HL-60 (cell line): ENCODE measurements at regions not wholly inside any gene's neighbourhood (a gene's known extent, or its start where the extent isn't known, plus 50 kb on each side); places are given as distances from the start of the nearest gene placed in this dataset.

Source experiments
- DNase-seq, 2 experiments: peaks; one replicate each; pipeline ENCODE4 v3.0.0-alpha.2; 2010 to 2020; ENCODE audit warnings: low read depth in 1 of 2, low spot score in 1 of 2
- H3K27ac ChIP-seq: fragments of 250-450 bp; sonication (Bioruptor Pico); replicated peaks from 2 replicates; pipeline ENCODE4 v1.5.1; 2020; ENCODE audit warnings: mild to moderate bottlenecking, moderate library complexity
- H3K27me3 ChIP-seq: fragments of 250-450 bp; sonication (Bioruptor Pico); 2 replicates; pipeline ENCODE4 v1.5.1; 2021; ENCODE audit warnings: mild to moderate bottlenecking, moderate library complexity; ENCODE audit not compliant: insufficient read depth, poor library complexity, severe bottlenecking
- H3K4me3 ChIP-seq: replicated peaks from 2 replicates; pipeline ENCODE4 v1.5.1; 2011; ENCODE audit warnings: mild to moderate bottlenecking, control low read depth, low read length; ENCODE audit not compliant: insufficient read depth
- CTCF ChIP-seq: IDR thresholded peaks from one replicate; pipeline ENCODE4 v1.5.1; 2011; ENCODE audit warnings: low read length, control low read depth, inconsistent platforms; ENCODE audit not compliant: insufficient read depth
- GABPA ChIP-seq: IDR thresholded peaks from 2 replicates; pipeline ENCODE4 v1.6.1; 2012; ENCODE audit warnings: low read depth
- POLR2AphosphoS5 ChIP-seq: IDR thresholded peaks from 2 replicates; pipeline ENCODE4 v1.6.1; 2012; ENCODE audit warnings: low read depth
- SPI1 ChIP-seq: IDR thresholded peaks from 2 replicates; pipeline ENCODE4 v1.6.1; 2012; ENCODE audit warnings: low read depth, mild to moderate bottlenecking, borderline replicate concordance
- TF ChIP-seq, protein P1 (sequence below): IDR thresholded peaks from 2 replicates; pipeline ENCODE4 v1.6.1; 2012; ENCODE audit warnings: low read depth; ENCODE audit not compliant: insufficient replicate concordance

- H3K4me3 ChIP-seq, result no peak overlapping the region
- DNase-seq, result no peak
- no peak overlapping the region for H3K27ac ChIP-seq
These were observed 508.4 kb upstream of the LUZP2 start for GRCh38 chr11:23988381-23989006.

GRCh38 chr11:23990346-23991164 lies 506.3 kb upstream of the LUZP2 start:
- no peak for TF ChIP-seq CTCF
- no peak for TF ChIP-seq POLR2AphosphoS5
- TF ChIP-seq GABPA, result no peak
- TF ChIP-seq, protein P1, sequence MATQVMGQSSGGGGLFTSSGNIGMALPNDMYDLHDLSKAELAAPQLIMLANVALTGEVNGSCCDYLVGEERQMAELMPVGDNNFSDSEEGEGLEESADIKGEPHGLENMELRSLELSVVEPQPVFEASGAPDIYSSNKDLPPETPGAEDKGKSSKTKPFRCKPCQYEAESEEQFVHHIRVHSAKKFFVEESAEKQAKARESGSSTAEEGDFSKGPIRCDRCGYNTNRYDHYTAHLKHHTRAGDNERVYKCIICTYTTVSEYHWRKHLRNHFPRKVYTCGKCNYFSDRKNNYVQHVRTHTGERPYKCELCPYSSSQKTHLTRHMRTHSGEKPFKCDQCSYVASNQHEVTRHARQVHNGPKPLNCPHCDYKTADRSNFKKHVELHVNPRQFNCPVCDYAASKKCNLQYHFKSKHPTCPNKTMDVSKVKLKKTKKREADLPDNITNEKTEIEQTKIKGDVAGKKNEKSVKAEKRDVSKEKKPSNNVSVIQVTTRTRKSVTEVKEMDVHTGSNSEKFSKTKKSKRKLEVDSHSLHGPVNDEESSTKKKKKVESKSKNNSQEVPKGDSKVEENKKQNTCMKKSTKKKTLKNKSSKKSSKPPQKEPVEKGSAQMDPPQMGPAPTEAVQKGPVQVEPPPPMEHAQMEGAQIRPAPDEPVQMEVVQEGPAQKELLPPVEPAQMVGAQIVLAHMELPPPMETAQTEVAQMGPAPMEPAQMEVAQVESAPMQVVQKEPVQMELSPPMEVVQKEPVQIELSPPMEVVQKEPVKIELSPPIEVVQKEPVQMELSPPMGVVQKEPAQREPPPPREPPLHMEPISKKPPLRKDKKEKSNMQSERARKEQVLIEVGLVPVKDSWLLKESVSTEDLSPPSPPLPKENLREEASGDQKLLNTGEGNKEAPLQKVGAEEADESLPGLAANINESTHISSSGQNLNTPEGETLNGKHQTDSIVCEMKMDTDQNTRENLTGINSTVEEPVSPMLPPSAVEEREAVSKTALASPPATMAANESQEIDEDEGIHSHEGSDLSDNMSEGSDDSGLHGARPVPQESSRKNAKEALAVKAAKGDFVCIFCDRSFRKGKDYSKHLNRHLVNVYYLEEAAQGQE, result no peak
- no peak for TF ChIP-seq SPI1
- Histone ChIP-seq H3K4me3 (no peak overlapping the region), H3K27ac (no peak overlapping the region), H3K27me3 (no peaks in the 10 kb centered on the region)
- DNase-seq, result no peak

More at GRCh38 chr11:23988381-23989006, 508.4 kb upstream of the LUZP2 start:
- TF ChIP-seq CTCF, result no peak
- no peak for TF ChIP-seq GABPA
- no peak for TF ChIP-seq POLR2AphosphoS5
- no peak for TF ChIP-seq SPI1
- H3K27me3 ChIP-seq, result no peaks in the 10 kb centered on the region

GRCh38 chr11:23991165-23991539 lies 505.7 kb upstream of the LUZP2 start:
- H3K27me3 ChIP-seq, result no peaks in the 10 kb centered on the region
- H3K27ac ChIP-seq, result no peak overlapping the region
- TF ChIP-seq CTCF, result no peak
- TF ChIP-seq, protein P1, result no peak
- no peak for TF ChIP-seq POLR2AphosphoS5
- no peak for TF ChIP-seq GABPA
- no peak for TF ChIP-seq SPI1
- no peak for DNase-seq
- no peak overlapping the region for H3K4me3 ChIP-seq
